B cell (primary cell): ENCODE measurements at regions not wholly inside any gene's neighbourhood (a gene's known extent, or its start where the extent isn't known, plus 50 kb on each side); places are given as distances from the start of the nearest gene placed in this dataset.

Experiments
- ATAC-seq: fragments of 200-7000 bp; cut with Tn5 transposase; one replicate; pipeline ENCODE4 v1.10.0; 2021; ENCODE audit warnings: low read depth, mild to moderate bottlenecking, moderate number of reproducible peaks, moderate library complexity
- CTCF ChIA-PET: fragments of 350-600 bp; sonication (Branson Sonifier 250); formaldehyde crosslinking; loops from one replicate; lab custom pipeline; 2021; ENCODE audit warnings: antibody characterized with exemption, inconsistent platforms; lab: Charles Lee
- POLR2A ChIA-PET: fragments of 350-600 bp; sonication (Branson Sonifier 250); formaldehyde crosslinking; loops from one replicate; lab custom pipeline; 2021; ENCODE audit warnings: antibody characterized with exemption; lab: Charles Lee
- DNase-seq: peaks from one replicate; pipeline ENCODE4 v3.0.0; 2013
- H2AFZ ChIP-seq: 2 replicates; pipeline ENCODE4 v1.6.1; 2012; ENCODE audit warnings: mild to moderate bottlenecking, low read depth, low read length; ENCODE audit not compliant: insufficient read depth, poor library complexity, severe bottlenecking
- H3K27ac ChIP-seq, 2 donors: 1 replicate in 1 of 2; 2 replicates in 1 of 2; pipeline ENCODE4 v1.5.1; 2012 to 2013; ENCODE audit warnings: low read length in 2 of 2, mild to moderate bottlenecking in 2 of 2, moderate library complexity in 1 of 2
- H3K27me3 ChIP-seq, 4 experiments: fragments of 200-600 bp in 1 of 4; sonication (generic) in 1 of 4; replicated peaks in 1 of 4; 1 replicate in 2 of 4; 2 replicates in 2 of 4; pipeline versions ENCODE4 v1.6.1 to v1.7.0; 2013 to 2016; ENCODE audit warnings: low read length in 3 of 4, mild to moderate bottlenecking in 2 of 4, mixed read lengths in 1 of 4, moderate library complexity in 1 of 4; ENCODE audit not compliant: insufficient read depth in 4 of 4, control insufficient read depth in 3 of 4; ENCODE audit errors: control extremely low read depth in 1 of 4
- H3K36me3 ChIP-seq, 2 experiments: replicated peaks in 1 of 2; 1 replicate in 1 of 2; 2 replicates in 1 of 2; pipeline versions ENCODE4 v1.6.1 to v1.7.1; 2013; ENCODE audit warnings: low read length in 1 of 2; ENCODE audit not compliant: insufficient read depth in 2 of 2, control insufficient read depth in 1 of 2; ENCODE audit errors: control extremely low read depth in 1 of 2, extremely low read depth in 1 of 2
- H3K4me1 ChIP-seq, 2 donors: fragments of 200-600 bp in 1 of 2; sonication (generic) in 1 of 2; 1 replicate in 1 of 2; 2 replicates in 1 of 2; pipeline versions ENCODE4 v1.5.1 to v1.6.1; 2013 to 2017; ENCODE audit warnings: low read length in 2 of 2; ENCODE audit not compliant: control insufficient read depth in 2 of 2, insufficient read depth in 2 of 2
- H3K4me2 ChIP-seq: replicated peaks from 2 replicates; pipeline ENCODE3; 2012; ENCODE audit warnings: mild to moderate bottlenecking, low read depth, low read length; ENCODE audit not compliant: poor library complexity, severe bottlenecking
- H3K4me3 ChIP-seq, 5 experiments: fragments of 200-600 bp in 1 of 5; sonication (generic) in 1 of 5; 1 replicate in 3 of 5; 2 replicates in 2 of 5; pipeline versions ENCODE4 v1.5.1 to v1.7.0; 2011 to 2016; ENCODE audit warnings: low read length in 4 of 5, mild to moderate bottlenecking in 4 of 5, low read depth in 2 of 5, control low read depth in 1 of 5, moderate library complexity in 1 of 5; ENCODE audit not compliant: insufficient read depth in 1 of 5; ENCODE audit errors: control extremely low read depth in 1 of 5, extremely low read depth in 1 of 5
- H3K79me2 ChIP-seq: fragments of 200-600 bp; sonication (generic); one replicate; pipeline ENCODE4 v1.6.0; 2016; ENCODE audit warnings: low read length; ENCODE audit not compliant: control insufficient read depth, insufficient read depth
- H3K9ac ChIP-seq: fragments of 200-600 bp; sonication (generic); 2 replicates; pipeline ENCODE4 v1.6.1; 2017; ENCODE audit warnings: mild to moderate bottlenecking, low read length, moderate library complexity
- H3K9me3 ChIP-seq, 3 donors: one replicate each; pipeline versions ENCODE4 v1.6.1 to v1.7.1; 2013; ENCODE audit warnings: low read length in 2 of 3; ENCODE audit not compliant: control insufficient read depth in 2 of 3, insufficient read depth in 1 of 3; ENCODE audit errors: control extremely low read depth in 1 of 3
- H4K20me1 ChIP-seq: 2 replicates; pipeline ENCODE4 v1.6.0; 2012; ENCODE audit warnings: mild to moderate bottlenecking, low read length; ENCODE audit not compliant: insufficient read depth, control insufficient read depth, poor library complexity, severe bottlenecking
- H3K27ac Mint-ChIP-seq: one replicate; pipeline ENCODE4 v1.8.0; 2021; ENCODE audit warnings: mixed read lengths
- H3K27me3 Mint-ChIP-seq: one replicate; pipeline ENCODE4 v1.8.0; 2021; ENCODE audit warnings: mixed read lengths
- H3K4me1 Mint-ChIP-seq: one replicate; pipeline ENCODE4 v1.8.0; 2021; ENCODE audit warnings: mixed read lengths
- H3K4me3 Mint-ChIP-seq: one replicate; pipeline ENCODE4 v1.8.0; 2021; ENCODE audit warnings: mixed read lengths
- H3K9me3 Mint-ChIP-seq: one replicate; pipeline ENCODE4 v1.8.0; 2022; ENCODE audit warnings: mixed read lengths; ENCODE audit not compliant: insufficient read depth
- CTCF ChIP-seq: fragments of 200-600 bp; IDR thresholded peaks from one replicate; pipeline ENCODE4 v1.8.0; 2022; ENCODE audit warnings: antibody characterized with exemption, mild to moderate bottlenecking
- EZH2 ChIP-seq: IDR thresholded peaks from 2 replicates; pipeline ENCODE4 v1.6.1; 2012; ENCODE audit warnings: borderline replicate concordance, low read depth, mild to moderate bottlenecking, moderate library complexity, low read length; ENCODE audit not compliant: insufficient read depth, poor library complexity, severe bottlenecking
- WGBS: methylation state at CpG from one replicate; pipeline ENCODE4 v1.1.5; 2013; ENCODE audit warnings: missing lambda C conversion rate; ENCODE audit not compliant: insufficient coverage; 5-methylcytosine and 5-hydroxymethylcytosine counted together
- intact Hi-C: fragments of 100-400 bp; cut with micrococcal nuclease; formaldehyde crosslinking; loops from one replicate; pipeline ENCODE4 v1.10.0; 2022

- 33% methylated on average over 2 of the region's 2 CpGs for WGBS
- H3K4me1 ChIP-seq: no peaks in the 10 kb centered on the region
- no peaks in the 10 kb centered on the region for H4K20me1 ChIP-seq
- no peaks in the 10 kb centered on the region for H3K27me3 ChIP-seq
- no peaks in the 10 kb centered on the region for H3K79me2 ChIP-seq
- Mint-ChIP-seq H3K9me3 (no peaks in the 10 kb centered on the region), H3K27me3 (no peaks in the 10 kb centered on the region), H3K4me1 (no peaks in the 10 kb centered on the region), H3K4me3 (no peak overlapping the region), H3K27ac (no peak overlapping the region)
- H3K9me3 ChIP-seq: no peaks in the 10 kb centered on the region
- ChIA-PET CTCF (no interaction called here), POLR2A (no interaction called here)
- DNase-seq (no peak), ATAC-seq (no peak)
- H3K9ac ChIP-seq: no peak overlapping the region
- H2AFZ ChIP-seq: no peak overlapping the region
- TF ChIP-seq EZH2: no peak
- no peak for TF ChIP-seq CTCF
- intact Hi-C loops: no loop called here
- no peak overlapping the region for H3K4me3 ChIP-seq
- H3K4me2 ChIP-seq: no peak overlapping the region
- H3K27ac ChIP-seq: no peak overlapping the region
- no peaks in the 10 kb centered on the region for H3K36me3 ChIP-seq
Measured at GRCh38 chr11:104410336-104410735, 246.4 kb upstream of the PDGFD start.

- H3K27ac Mint-ChIP-seq: no peak overlapping the region
- POLR2A ChIA-PET: no interaction called here
- Histone ChIP-seq H3K4me3 (no peak overlapping the region), H3K9me3 (no peaks in the 10 kb centered on the region), H3K36me3 (no peaks in the 10 kb centered on the region), H3K27ac (no peak overlapping the region), H2AFZ (no peak overlapping the region), H3K9ac (no peak overlapping the region), H3K79me2 (no peaks in the 10 kb centered on the region), H4K20me1 (no peaks in the 10 kb centered on the region), H3K4me1 (no peaks in the 10 kb centered on the region), H3K4me2 (no peak overlapping the region), H3K27me3 (no peaks in the 10 kb centered on the region)
- no CpG with 5 or more reads among the region's 1 CpG for WGBS
- DNase-seq: no peak
- intact Hi-C loops: no loop called here
- TF ChIP-seq CTCF: no peak
- no peak for TF ChIP-seq EZH2
- CTCF ChIA-PET: no interaction called here
- H3K27me3 Mint-ChIP-seq: no peaks in the 10 kb centered on the region
- ATAC-seq: no peak
- no peaks in the 10 kb centered on the region for H3K9me3 Mint-ChIP-seq
- H3K4me3 Mint-ChIP-seq: no peak overlapping the region
- no peaks in the 10 kb centered on the region for H3K4me1 Mint-ChIP-seq
Measured at GRCh38 chr11:104408630-104409029, 244.7 kb upstream of the PDGFD start.
